ENCODE measurements at regions not wholly inside any gene's neighbourhood (a gene's known extent, or its start where the extent isn't known, plus 50 kb on each side); places are given as distances from the start of the nearest gene placed in this dataset.
A peak's percentile ranks its signal among the peaks of the same experiment; 100 is the strongest.

- TF ChIP-seq ZNF678 (CRISPR knock-in tag; IDR thresholded peaks at IDR 0.05) (no peak), ZNF614 (CRISPR knock-in tag; IDR thresholded peaks at IDR 0.05; ENCODE audit: borderline replicate concordance) (no peak), CREM (IDR thresholded peaks at IDR 0.05) (no peak), CREM (CRISPR knock-in tag; IDR thresholded peaks at IDR 0.05) (no peak), AHR (CRISPR knock-in tag; IDR thresholded peaks at IDR 0.05) (no peak), ZNF367 (CRISPR knock-in tag; IDR thresholded peaks at IDR 0.05; ENCODE audit: borderline replicate concordance) (no peak), POGZ (CRISPR knock-in tag; IDR thresholded peaks at IDR 0.05) (no peak), THRA (CRISPR knock-in tag; IDR thresholded peaks at IDR 0.05; ENCODE audit: borderline replicate concordance) (peak; percentile 99), PRDM4 (CRISPR knock-in tag; IDR thresholded peaks at IDR 0.05; ENCODE audit: borderline replicate concordance) (no peak), TFDP1 (CRISPR knock-in tag; IDR thresholded peaks at IDR 0.05; ENCODE audit: borderline replicate concordance) (no peak), ZNF616 (CRISPR knock-in tag; IDR thresholded peaks at IDR 0.05; ENCODE audit: low read depth) (no peak), MED1 (CRISPR knock-in tag; IDR thresholded peaks at IDR 0.05) (0 out of 2 replicates have a peak, but pooled peaks have one; percentile 14), ZNF260 (CRISPR knock-in tag; IDR thresholded peaks at IDR 0.05; ENCODE audit: borderline replicate concordance, low read depth) (no peak), ARID3A (IDR thresholded peaks at IDR 0.05; ENCODE audit: low read depth, low read length) (0 out of 2 replicates have a peak, but pooled peaks have one; percentile 30), TCF12 (IDR thresholded peaks at IDR 0.05) (no peak), TCF12 (CRISPR knock-in tag; IDR thresholded peaks at IDR 0.05) (no peak), ZNF383 (CRISPR knock-in tag; IDR thresholded peaks at IDR 0.05; ENCODE audit: borderline replicate concordance) (no peak), PITX1 (CRISPR knock-in tag; IDR thresholded peaks at IDR 0.05) (peak; percentile 76; the same call in 1 of the 2 replicates), ZNF7 (CRISPR knock-in tag; IDR thresholded peaks at IDR 0.05) (no peak), NFAT5 (CRISPR knock-in tag; IDR thresholded peaks at IDR 0.05) (no peak)
These were observed 252.3 kb downstream of the NEDD1 start (continued) for GRCh38 chr12:97159377-97159776.
